Chondrocyte (in vitro differentiated cells): ENCODE measurements at regions not wholly inside any gene's neighbourhood (a gene's known extent, or its start where the extent isn't known, plus 50 kb on each side); places are given as distances from the start of the nearest gene placed in this dataset.

Source experiments
- DNase-seq: peaks from one replicate; pipeline ENCODE4 v3.0.0; 2021; ENCODE audit warnings: mixed read lengths, low spot score
- H3K27ac Mint-ChIP-seq: one replicate; pipeline ENCODE4 v1.8.0; 2021; ENCODE audit warnings: mild to moderate bottlenecking, moderate library complexity, mixed read lengths; ENCODE audit not compliant: unreplicated experiment
- H3K27me3 Mint-ChIP-seq: 2 replicates; pipeline ENCODE4 v1.8.0; 2021; ENCODE audit warnings: low read depth, mixed read lengths
- H3K36me3 Mint-ChIP-seq: 2 replicates; pipeline ENCODE4 v1.8.0; 2021; ENCODE audit warnings: low read depth, mixed read lengths
- H3K4me1 Mint-ChIP-seq: 2 replicates; pipeline ENCODE4 v1.8.0; 2021; ENCODE audit warnings: low read depth, mild to moderate bottlenecking, mixed read lengths
- H3K4me3 Mint-ChIP-seq: one replicate; pipeline ENCODE4 v1.8.0; 2021; ENCODE audit warnings: mild to moderate bottlenecking, moderate library complexity, mixed read lengths; ENCODE audit not compliant: unreplicated experiment
- H3K9me3 Mint-ChIP-seq: 2 replicates; pipeline ENCODE4 v1.8.0; 2021; ENCODE audit warnings: low read depth, mixed read lengths
- TF ChIP-seq, protein P1 (sequence below): fragments of 200-600 bp; sonication (generic); IDR thresholded peaks from 2 replicates; pipeline ENCODE4 v1.5.0; 2021; ENCODE audit warnings: antibody characterized with exemption, mild to moderate bottlenecking, moderate library complexity

DNA sequence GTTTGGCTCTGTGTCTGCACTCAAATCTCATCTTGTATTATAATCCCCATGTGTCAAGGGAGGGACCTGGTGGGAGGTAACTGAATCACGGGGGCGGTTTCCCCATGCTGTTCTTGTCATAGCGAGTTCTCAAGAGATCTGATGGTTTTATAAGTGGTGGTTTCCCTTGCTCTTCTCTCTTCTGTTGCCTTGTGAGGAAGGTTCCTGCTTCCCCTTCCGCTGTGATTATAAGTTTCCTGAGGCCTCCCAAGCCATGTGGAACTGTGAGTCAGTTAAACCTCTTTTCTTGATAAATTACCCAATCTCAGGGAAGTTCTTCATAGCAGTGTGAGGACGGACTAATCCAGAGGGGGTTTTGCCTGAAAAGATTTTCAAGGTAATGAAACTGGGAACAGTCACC lies 245.4 kb downstream of the GALR1 start:
- TF ChIP-seq, protein P1, sequence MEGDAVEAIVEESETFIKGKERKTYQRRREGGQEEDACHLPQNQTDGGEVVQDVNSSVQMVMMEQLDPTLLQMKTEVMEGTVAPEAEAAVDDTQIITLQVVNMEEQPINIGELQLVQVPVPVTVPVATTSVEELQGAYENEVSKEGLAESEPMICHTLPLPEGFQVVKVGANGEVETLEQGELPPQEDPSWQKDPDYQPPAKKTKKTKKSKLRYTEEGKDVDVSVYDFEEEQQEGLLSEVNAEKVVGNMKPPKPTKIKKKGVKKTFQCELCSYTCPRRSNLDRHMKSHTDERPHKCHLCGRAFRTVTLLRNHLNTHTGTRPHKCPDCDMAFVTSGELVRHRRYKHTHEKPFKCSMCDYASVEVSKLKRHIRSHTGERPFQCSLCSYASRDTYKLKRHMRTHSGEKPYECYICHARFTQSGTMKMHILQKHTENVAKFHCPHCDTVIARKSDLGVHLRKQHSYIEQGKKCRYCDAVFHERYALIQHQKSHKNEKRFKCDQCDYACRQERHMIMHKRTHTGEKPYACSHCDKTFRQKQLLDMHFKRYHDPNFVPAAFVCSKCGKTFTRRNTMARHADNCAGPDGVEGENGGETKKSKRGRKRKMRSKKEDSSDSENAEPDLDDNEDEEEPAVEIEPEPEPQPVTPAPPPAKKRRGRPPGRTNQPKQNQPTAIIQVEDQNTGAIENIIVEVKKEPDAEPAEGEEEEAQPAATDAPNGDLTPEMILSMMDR, result no peak
- H3K9me3 Mint-ChIP-seq, result peaks cover 7% of the 10 kb centered on the region
- DNase-seq, result no peak

GRCh38 chr18:77495982-77496690 lies 246.5 kb downstream of the GALR1 start:
- no peak overlapping the region for H3K4me3 Mint-ChIP-seq
- TF ChIP-seq, protein P1, result no peak
- no peaks in the 10 kb centered on the region for H3K27me3 Mint-ChIP-seq
- H3K9me3 Mint-ChIP-seq, result peaks cover 7% of the 10 kb centered on the region
- no peak for DNase-seq
- H3K4me1 Mint-ChIP-seq, result no peaks in the 10 kb centered on the region
- no peaks in the 10 kb centered on the region for H3K36me3 Mint-ChIP-seq
- H3K27ac Mint-ChIP-seq, result no peak overlapping the region

More for the DNA sequence above, 245.4 kb downstream of the GALR1 start:
- Mint-ChIP-seq H3K4me3 (no peak overlapping the region), H3K27me3 (peaks cover 2% of the 10 kb centered on the region), H3K27ac (no peak overlapping the region), H3K4me1 (no peaks in the 10 kb centered on the region), H3K36me3 (no peaks in the 10 kb centered on the region)

GRCh38 chr18:77501266-77501665 lies 251.6 kb downstream of the GALR1 start:
- Mint-ChIP-seq H3K27ac (no peak overlapping the region), H3K9me3 (peaks cover 12% of the 10 kb centered on the region), H3K27me3 (no peaks in the 10 kb centered on the region), H3K36me3 (no peaks in the 10 kb centered on the region), H3K4me1 (no peaks in the 10 kb centered on the region), H3K4me3 (no peak overlapping the region)
- no peak for DNase-seq
- TF ChIP-seq, protein P1, result no peak

- TF ChIP-seq, protein P1, result no peak
- Mint-ChIP-seq H3K36me3 (no peaks in the 10 kb centered on the region), H3K9me3 (peaks cover 11% of the 10 kb centered on the region)
These were observed 255.9 kb downstream of the GALR1 start for GRCh38 chr18:77505499-77505898.

DNA sequence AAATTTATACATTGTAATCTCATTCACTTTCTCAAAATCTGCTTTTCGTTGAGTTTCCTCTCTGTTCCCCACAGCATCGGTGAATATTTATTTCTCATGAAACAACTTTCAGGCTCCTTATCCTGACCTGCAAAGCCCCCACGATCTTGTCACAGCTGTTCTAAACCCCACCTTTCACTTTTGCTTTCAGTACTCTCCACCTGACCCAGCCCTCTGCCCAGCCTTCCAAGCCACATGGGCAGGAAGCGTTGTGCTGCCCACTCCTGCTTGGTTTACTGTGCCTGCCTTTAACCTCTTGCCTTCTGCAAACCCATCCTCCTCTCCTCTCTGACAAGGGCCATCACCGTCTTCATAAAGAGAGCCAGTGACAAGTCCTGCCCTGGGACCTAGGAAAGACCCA lies 262.5 kb downstream of the GALR1 start:
- H3K27me3 Mint-ChIP-seq, result no peaks in the 10 kb centered on the region

More at GRCh38 chr18:77505499-77505898, 255.9 kb downstream of the GALR1 start:
- no peak for DNase-seq
- no peaks in the 10 kb centered on the region for H3K4me1 Mint-ChIP-seq
- H3K27ac Mint-ChIP-seq, result no peak overlapping the region
- no peak overlapping the region for H3K4me3 Mint-ChIP-seq
- H3K27me3 Mint-ChIP-seq, result no peaks in the 10 kb centered on the region

More for the DNA sequence above, 262.5 kb downstream of the GALR1 start:
- Mint-ChIP-seq H3K9me3 (peaks cover 27% of the 10 kb centered on the region), H3K4me1 (no peaks in the 10 kb centered on the region), H3K36me3 (no peaks in the 10 kb centered on the region), H3K27ac (no peak overlapping the region), H3K4me3 (no peak overlapping the region)
- DNase-seq, result no peak
- TF ChIP-seq, protein P1, result no peak
